GM18873 (cell line): ENCODE measurements at regions not wholly inside any gene's neighbourhood (a gene's known extent, or its start where the extent isn't known, plus 50 kb on each side); places are given as distances from the start of the nearest gene placed in this dataset.

Source experiments
- ATAC-seq: cut with Tn5 transposase; IDR thresholded peaks from one replicate; pipeline ENCODE4 v1.9.1; 2021; ENCODE audit warnings: mild to moderate bottlenecking, moderate library complexity, moderate number of reproducible peaks; ENCODE audit not compliant: unreplicated experiment, low FRiP score

DNA sequence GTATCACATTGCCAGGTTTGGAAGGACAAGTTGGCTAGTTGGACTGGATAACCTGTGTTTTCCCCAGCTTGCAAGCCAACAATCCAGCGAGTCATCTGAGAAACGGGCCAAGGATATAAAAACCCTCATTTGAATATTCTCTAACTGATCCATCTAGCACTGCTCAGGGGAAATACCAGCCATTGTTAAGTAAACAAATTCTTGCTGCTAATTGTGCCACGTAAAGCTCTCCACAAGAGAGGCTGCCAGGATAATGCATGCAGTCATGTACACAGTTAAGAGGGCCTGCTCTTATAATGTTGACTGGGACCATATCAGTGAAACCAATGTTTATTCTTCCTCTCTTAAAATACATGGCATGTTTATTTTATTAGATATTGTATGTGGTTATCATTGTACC, 663.2 kb upstream of the SGCG start:
- no peak for ATAC-seq

DNA sequence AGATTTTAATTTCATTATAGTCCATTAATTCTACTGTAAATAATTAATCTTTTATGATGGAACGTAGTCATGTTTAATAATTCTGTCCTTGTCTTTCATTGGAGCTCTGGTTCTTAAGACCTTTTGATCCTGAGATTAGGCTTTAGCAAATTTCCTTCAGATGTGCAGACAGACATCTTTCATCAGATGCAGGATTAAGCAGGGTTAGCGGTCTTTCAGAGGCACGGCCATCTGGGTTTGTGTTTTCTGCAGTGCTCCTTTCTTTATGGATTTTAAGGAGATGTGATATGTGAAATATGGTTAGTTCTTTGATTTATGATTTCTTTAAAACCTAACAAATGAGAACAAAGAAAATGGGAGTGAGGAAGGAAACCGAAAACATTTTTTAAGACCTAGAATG, 643.9 kb upstream of the SGCG start:
- no peak for ATAC-seq

DNA sequence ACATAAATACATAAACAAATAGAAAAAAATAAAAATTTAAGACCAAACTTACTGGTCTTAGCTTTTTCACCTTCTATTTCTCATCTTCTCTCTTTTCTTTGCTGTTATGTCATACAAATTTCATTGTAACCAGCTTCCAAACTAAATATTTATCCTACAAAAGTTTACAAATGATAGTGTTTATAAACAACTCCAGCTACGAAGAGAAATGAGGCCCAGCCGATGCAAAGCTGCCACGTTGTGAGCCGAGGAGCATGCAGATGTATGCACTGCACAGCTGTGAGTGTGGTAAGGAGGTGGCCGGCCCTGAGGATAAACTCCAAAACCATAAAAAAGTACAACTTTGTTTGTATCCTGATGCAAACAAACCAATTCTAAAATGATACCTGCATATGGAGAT, 642.4 kb upstream of the SGCG start:
- no peak for ATAC-seq

DNA sequence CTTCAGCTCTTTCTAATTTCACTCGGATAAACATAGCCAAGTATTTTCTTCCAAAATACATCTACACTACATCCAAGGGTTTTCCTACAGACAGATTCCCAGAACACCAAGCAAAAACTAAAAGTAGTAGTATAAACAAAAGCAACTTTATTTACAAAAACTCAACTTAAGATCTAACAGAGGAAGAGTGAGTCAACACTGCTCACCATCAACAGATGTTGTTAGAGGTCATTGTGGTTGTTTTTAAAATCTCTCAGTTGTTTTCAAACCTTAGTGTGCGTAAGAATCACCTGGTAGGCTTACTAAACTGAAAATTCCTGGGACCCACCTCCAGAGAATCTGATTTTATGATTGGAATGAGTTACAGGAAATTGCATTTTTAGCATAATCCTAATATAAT, 631.7 kb upstream of the SGCG start:
- no peak for ATAC-seq

- no peak for ATAC-seq
These were observed 619.2 kb upstream of the SGCG start for GRCh38 chr13:22561581-22561980.

DNA sequence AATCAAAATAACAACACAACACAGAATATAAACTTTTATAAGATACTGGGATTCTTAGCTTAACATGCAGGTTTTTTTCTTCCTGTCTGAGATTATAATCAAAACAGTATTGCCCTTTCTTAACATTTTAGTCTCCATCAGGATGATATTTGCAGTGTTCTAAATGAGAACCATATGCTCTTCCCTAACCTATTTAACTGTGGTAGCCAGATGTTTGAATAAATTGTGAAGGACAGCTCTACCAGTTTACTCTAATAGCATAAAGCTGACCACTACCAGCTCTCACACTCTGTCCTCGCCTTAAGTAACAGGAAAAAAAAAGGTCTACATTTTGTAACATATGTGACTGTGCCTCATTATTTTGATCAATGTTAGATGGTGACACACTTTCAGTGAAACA, 618.7 kb upstream of the SGCG start:
- ATAC-seq: no peak

- no peak for ATAC-seq
These were observed 617.5 kb upstream of the SGCG start for GRCh38 chr13:22563272-22563671.

- ATAC-seq: no peak
These were observed 611.0 kb upstream of the SGCG start for GRCh38 chr13:22569811-22570210.

DNA sequence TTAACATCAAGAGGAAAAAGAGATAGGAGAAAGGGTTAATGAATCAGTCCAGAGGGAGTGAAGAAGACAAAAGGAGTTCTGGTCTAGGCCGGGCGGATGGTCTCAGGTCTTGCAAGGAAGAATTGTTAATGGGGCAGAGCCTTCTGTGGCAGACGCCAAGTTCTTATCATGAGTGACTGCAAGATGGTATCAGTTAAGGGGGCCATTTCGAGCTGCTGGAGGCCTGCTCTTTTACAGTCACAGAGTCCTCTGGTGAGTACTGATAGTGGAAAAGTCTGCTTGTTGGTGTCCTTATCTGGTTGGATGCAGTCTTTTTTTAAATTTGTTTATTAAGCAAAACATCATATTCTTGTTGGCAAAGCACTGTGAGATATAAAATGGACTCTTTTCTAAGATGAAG, 590.9 kb upstream of the SGCG start:
- ATAC-seq: no peak

GRCh38 chr13:22592515-22592914, 588.3 kb upstream of the SGCG start:
- ATAC-seq: no peak

DNA sequence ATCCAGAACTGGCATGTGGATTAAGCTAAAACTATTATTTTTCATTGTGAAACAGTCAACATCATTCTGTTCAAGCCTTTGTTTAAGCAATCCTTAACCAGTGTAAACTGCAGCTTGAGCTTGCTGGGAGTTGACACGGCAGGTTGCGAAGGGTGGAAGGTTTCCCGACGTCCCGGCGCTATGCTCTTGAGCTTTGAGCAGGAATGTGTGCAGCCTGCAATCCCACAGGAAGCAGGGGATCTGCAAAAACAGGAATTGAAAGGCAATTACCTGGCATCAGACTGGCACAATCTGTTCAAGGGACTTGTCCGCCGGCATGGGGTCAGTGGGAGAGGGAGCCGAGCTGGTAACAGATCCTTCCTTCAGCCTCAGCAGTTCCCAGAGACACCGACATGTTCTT, 586.7 kb upstream of the SGCG start:
- no peak for ATAC-seq

- no peak for ATAC-seq
These were observed 584.5 kb upstream of the SGCG start for GRCh38 chr13:22596171-22596863.

GRCh38 chr13:22599156-22599555, 581.6 kb upstream of the SGCG start:
- no peak for ATAC-seq

- no peak for ATAC-seq
These were observed 562.8 kb upstream of the SGCG start for GRCh38 chr13:22618002-22618401.

DNA sequence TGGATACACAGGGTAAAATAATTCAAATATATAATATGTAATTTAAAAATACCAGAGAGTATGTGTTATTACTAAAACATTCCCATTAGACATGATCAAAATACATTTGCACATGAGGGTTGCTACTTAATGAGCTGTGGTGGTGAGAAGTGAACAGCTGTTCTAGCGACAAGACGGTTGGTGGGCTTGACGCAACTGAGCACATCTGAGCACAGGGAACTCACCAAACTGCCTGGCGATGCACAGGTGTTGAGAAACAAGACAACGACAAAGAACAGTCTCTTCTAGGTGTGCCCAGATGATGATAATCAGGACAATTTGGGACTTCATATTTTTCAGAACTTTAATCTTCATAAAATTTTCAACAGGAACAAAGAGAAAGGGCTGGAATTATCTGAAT, 555.1 kb upstream of the SGCG start:
- ATAC-seq: no peak

DNA sequence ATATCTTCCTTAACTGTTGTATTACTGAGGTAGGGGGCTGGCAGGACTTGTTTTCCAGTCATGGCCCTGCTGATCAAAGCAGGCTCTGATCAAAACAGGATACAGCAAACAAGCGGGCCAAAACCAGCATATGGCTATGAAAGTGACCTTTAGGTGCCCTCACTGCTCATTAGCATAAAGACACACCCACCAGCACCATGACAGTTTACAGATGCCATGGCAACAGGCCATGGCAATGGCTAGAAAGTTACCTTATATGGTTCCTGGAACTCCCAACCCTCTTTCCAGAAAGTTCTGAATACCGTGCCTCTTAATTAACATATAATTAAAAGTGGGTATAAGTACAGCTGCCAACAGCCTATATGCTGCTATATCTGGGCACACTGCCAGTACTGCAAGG, 551.4 kb upstream of the SGCG start:
- no peak for ATAC-seq

DNA sequence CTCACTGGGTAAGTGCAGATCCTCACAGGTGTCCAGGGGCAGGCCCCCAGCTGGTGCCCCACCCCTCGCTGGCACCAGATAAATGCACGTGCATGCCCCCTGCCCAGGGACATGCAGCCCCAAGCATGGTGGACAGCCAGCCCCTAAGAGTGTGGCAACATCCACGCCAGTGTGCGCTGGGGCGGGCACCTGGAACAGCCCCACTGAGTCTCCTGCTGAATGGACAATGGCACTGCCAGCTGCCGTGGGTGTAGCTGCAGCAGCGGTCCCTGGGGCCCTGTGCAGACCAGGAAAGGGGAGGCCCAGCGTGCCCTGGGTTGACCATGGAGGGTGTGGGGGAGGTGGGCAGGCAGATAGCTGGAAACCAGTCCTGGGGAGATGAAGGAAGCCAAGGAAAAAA, 538.7 kb upstream of the SGCG start:
- ATAC-seq: no peak

GRCh38 chr13:22644941-22645340, 535.8 kb upstream of the SGCG start:
- no peak for ATAC-seq

DNA sequence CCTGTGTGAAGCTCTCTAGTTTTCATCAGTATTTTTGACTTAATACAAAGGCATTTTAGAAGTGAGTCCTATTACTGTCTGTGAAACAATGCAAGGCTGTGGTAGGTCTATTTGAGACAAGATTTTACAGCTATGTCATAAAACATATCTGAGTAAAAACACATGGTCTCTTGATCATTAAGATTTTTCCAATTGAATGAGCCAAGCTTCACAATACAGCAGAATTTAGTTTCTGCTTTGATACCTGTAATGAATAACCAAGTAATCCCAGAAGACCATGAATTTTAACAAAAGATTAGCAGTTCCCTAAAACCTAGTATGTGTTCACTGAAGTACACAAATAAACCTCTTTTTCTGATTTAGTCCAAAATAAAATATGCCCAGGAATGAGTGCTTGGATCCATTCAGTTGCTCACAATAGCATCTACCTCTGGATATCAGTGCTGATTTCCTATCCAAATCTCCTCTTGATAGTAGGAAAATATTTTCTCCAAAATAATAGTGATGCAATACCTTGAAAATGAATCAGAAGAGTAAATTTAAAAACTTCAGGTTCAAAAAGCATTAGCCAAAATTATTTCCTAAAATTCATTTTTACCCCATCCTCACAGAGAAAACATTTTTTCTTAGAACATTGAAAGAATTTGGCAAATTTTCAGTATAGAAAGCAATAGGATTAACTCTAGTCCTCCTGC, 533.5 kb upstream of the SGCG start:
- ATAC-seq: no peak

GRCh38 chr13:22648320-22648801, 532.4 kb upstream of the SGCG start:
- ATAC-seq: no peak

DNA sequence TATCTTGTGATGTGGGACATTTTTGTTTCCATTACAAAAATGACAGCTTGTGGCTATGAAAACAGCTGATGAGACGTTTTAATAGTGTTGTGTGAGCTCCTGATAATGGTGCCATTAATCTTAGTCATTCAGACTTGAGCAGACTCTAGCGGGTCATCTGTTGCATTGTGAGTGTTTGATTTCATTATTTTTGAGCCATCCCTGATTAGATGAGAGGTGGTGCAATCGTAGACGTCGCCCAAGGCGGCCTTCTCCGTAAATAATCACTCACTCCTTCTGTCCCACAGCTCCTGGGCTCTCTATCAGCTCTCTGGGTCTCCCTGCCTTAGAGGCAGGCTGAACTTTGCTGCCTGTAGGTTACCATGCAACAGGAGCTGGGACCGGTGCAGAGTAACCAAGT, 528.0 kb upstream of the SGCG start:
- no peak for ATAC-seq

DNA sequence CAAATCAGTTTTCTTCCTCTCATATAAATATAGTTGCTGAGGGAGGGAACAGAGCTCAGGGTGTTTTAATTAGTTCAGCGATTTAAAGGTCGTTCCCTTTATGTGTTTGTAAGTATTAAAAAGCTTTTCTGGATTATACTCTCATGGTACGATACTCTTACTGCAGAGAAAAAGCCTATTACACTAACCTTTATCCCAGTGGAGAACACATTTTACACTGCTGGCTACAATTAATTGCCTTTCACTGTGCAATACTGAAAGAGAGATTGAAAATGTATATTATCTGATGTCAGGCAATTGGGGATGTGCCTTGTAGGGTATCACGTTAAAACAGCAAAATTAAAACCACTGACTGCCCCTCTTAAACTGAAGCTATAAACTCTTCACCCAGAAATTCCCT, 526.9 kb upstream of the SGCG start:
- ATAC-seq: no peak
